HepG2 (cell line): ENCODE measurements at regions not wholly inside any gene's neighbourhood (a gene's known extent, or its start where the extent isn't known, plus 50 kb on each side); places are given as distances from the start of the nearest gene placed in this dataset.

Experiments
- ATAC-seq: fragments of 200-7000 bp; cut with Tn5 transposase; 3 replicates; pipeline ENCODE4 v1.9.1; 2020; ENCODE audit warnings: mild to moderate bottlenecking, moderate library complexity
- BruUV-seq: library from RNA; stranded (reverse); fragments of 400-500 nt; replicated peaks from 2 replicates; lab custom pipeline; 2021; lab: Mats Ljungman, UMichigan
- CTCF ChIA-PET: fragments of 300-600 bp; formaldehyde crosslinking; extraction: SDS; loops from one replicate; lab custom pipeline; 2021; ENCODE audit warnings: low total read pairs, inconsistent platforms, low intra/inter-chr PET ratio; lab: Yijun Ruan, JAX
- POLR2A ChIA-PET: fragments of 350-600 bp; sonication (Branson Sonifier 250); formaldehyde crosslinking; loops from one replicate; lab custom pipeline; 2020; ENCODE audit warnings: antibody characterized with exemption, inconsistent platforms; lab: Yijun Ruan, JAX
- DNase-seq: peaks from one replicate; pipeline ENCODE4 v3.0.0-alpha.2; 2015; ENCODE audit warnings: low spot score
- FAIRE-seq: peaks from 3 replicates; lab custom pipeline; 2011; peaks lifted over from hg19 to GRCh38; lab: Jason Lieb, UNC
- H2AFZ ChIP-seq: one replicate; pipeline ENCODE4 v1.6.1; 2011; ENCODE audit warnings: low read length, inconsistent platforms
- H3K27ac ChIP-seq: fragments of 300-600 bp; 3 replicates; pipeline ENCODE4 v1.8.0; 2011; ENCODE audit warnings: mixed run types, mild to moderate bottlenecking, mixed read lengths, low read length, inconsistent platforms; ENCODE audit not compliant: insufficient read depth; ENCODE audit errors: extremely low read length
- H3K27me3 ChIP-seq, 2 experiments: fragments of 200-600 bp in 1 of 2; 2 replicates in 1 of 2; 3 replicates in 1 of 2; pipeline versions ENCODE4 v1.6.0 to v1.8.0; 2011; ENCODE audit warnings: low read length in 2 of 2, mild to moderate bottlenecking in 2 of 2, moderate library complexity in 2 of 2, inconsistent platforms in 1 of 2; ENCODE audit not compliant: insufficient read depth in 2 of 2, control insufficient read depth in 1 of 2
- H3K36me3 ChIP-seq, 2 experiments: fragments of 200-600 bp in 1 of 2; replicated peaks in 1 of 2; 2 replicates in 1 of 2; 3 replicates in 1 of 2; pipeline versions ENCODE4 v1.5.1 to v1.8.0; 2011; ENCODE audit warnings: low read length in 2 of 2, inconsistent platforms in 1 of 2; ENCODE audit not compliant: insufficient read depth in 2 of 2, control insufficient read depth in 1 of 2
- H3K4me1 ChIP-seq: 2 replicates; pipeline ENCODE4 v1.5.1; 2012; ENCODE audit warnings: low read length, inconsistent platforms; ENCODE audit not compliant: insufficient read depth
- H3K4me2 ChIP-seq: 2 replicates; pipeline ENCODE4 v1.6.0; 2011; ENCODE audit warnings: low read depth, low read length, inconsistent platforms
- H3K4me3 ChIP-seq, 3 experiments: fragments of 200-600 bp in 1 of 3; sonication (generic), shearing (Covaris generic) in 1 of 3; replicated peaks in 1 of 3; 2 replicates each; pipeline ENCODE4 v1.5.1; 2011 to 2016; ENCODE audit warnings: low read length in 3 of 3, inconsistent platforms in 2 of 3, low read depth in 2 of 3, mild to moderate bottlenecking in 2 of 3, control low read depth in 1 of 3, mixed read lengths in 1 of 3; ENCODE audit not compliant: insufficient read depth in 1 of 3
- H3K79me2 ChIP-seq: one replicate; pipeline ENCODE4 v1.6.1; 2011; ENCODE audit warnings: low read length, inconsistent platforms; ENCODE audit not compliant: insufficient read depth
- H3K9ac ChIP-seq: 2 replicates; pipeline ENCODE4 v1.6.0; 2011; ENCODE audit warnings: mild to moderate bottlenecking, low read depth, low read length, inconsistent platforms; ENCODE audit not compliant: insufficient read depth
- H3K9me3 ChIP-seq: 2 replicates; pipeline ENCODE4 v1.5.1; 2012; ENCODE audit warnings: mild to moderate bottlenecking, low read length
- H4K20me1 ChIP-seq: 2 replicates; pipeline ENCODE4 v1.6.0; 2011; ENCODE audit warnings: inconsistent platforms, mild to moderate bottlenecking, low read length, moderate library complexity; ENCODE audit not compliant: insufficient read depth
- HMG20A ChIP-seq: IDR thresholded peaks from 2 replicates; pipeline ENCODE4 v1.6.1; 2016; ENCODE audit warnings: borderline replicate concordance
- HNRNPH1 ChIP-seq: fragments of 200-400 bp; formaldehyde crosslinking; optimal IDR thresholded peaks from 2 replicates; pipeline ENCODE3; 2017; ENCODE audit warnings: mild to moderate bottlenecking, low read depth, low read length
- POLR2G ChIP-seq: fragments of 200-400 bp; formaldehyde crosslinking; IDR thresholded peaks from 2 replicates; pipeline ENCODE4 v1.6.1; 2018; ENCODE audit warnings: mild to moderate bottlenecking, low read depth, low read length, moderate library complexity
- RELA ChIP-seq: sonication (generic); formaldehyde crosslinking; IDR thresholded peaks from 2 replicates; pipeline ENCODE4 v1.4.0; 2020; ENCODE audit warnings: missing genetic modification reagents
- TARDBP ChIP-seq: sonication (generic); formaldehyde crosslinking; IDR thresholded peaks from 2 replicates; pipeline ENCODE4 v1.8.0; 2022; ENCODE audit warnings: mild to moderate bottlenecking, missing genetic modification reagents
- TCF7 ChIP-seq: sonication (generic); IDR thresholded peaks from 2 replicates; pipeline ENCODE4 v1.6.1; 2016; ENCODE audit warnings: antibody characterized with exemption, low read depth
- ZNF235 ChIP-seq: sonication (generic); formaldehyde crosslinking; IDR thresholded peaks from 2 replicates; pipeline ENCODE4 v1.8.1; 2023; ENCODE audit warnings: mild to moderate bottlenecking, missing genetic modification reagents, borderline replicate concordance
- ZNF3 ChIP-seq: IDR thresholded peaks from 2 replicates; pipeline ENCODE4 v1.7.0; 2017; ENCODE audit warnings: inconsistent platforms
- WGBS: methylation state at CpG from one replicate; pipeline ENCODE4 v1.1.6; 2017; ENCODE audit warnings: low lambda C conversion rate; 5-methylcytosine and 5-hydroxymethylcytosine counted together
- in situ Hi-C: cut with HindIII; loops from 2 replicates; pipeline ENCODE4 v1.10.0; 2017; ENCODE audit warnings: low pct_unique_long_range_greater_than_20kb; ENCODE audit not compliant: extremely low pct_ligation_motif_present
- intact Hi-C: fragments of 100-400 bp; cut with micrococcal nuclease; formaldehyde crosslinking; loops from one replicate; pipeline ENCODE4 v1.10.0; 2022; ENCODE audit not compliant: unreplicated experiment
- TF ChIP-seq, protein P1 (sequence below): sonication (generic); formaldehyde crosslinking; IDR thresholded peaks from 2 replicates; pipeline ENCODE4 v1.5.0; 2020; ENCODE audit warnings: mild to moderate bottlenecking, missing genetic modification reagents
- TF ChIP-seq, protein P2 (sequence below): sonication (generic); formaldehyde crosslinking; IDR thresholded peaks from 2 replicates; pipeline ENCODE4 v1.5.1; 2020; ENCODE audit warnings: mild to moderate bottlenecking, missing genetic modification reagents, moderate library complexity
- TF ChIP-seq, protein P3 (sequence below): sonication (generic); formaldehyde crosslinking; IDR thresholded peaks from 2 replicates; pipeline ENCODE4 v1.4.0; 2020; ENCODE audit warnings: missing genetic modification reagents, mild to moderate bottlenecking, borderline replicate concordance
- TF ChIP-seq, protein P4 (sequence below): IDR thresholded peaks from 2 replicates; pipeline ENCODE4 v1.6.1; 2018; ENCODE audit warnings: missing genetic modification reagents, mild to moderate bottlenecking, missing compliant biosample characterization

DNA sequence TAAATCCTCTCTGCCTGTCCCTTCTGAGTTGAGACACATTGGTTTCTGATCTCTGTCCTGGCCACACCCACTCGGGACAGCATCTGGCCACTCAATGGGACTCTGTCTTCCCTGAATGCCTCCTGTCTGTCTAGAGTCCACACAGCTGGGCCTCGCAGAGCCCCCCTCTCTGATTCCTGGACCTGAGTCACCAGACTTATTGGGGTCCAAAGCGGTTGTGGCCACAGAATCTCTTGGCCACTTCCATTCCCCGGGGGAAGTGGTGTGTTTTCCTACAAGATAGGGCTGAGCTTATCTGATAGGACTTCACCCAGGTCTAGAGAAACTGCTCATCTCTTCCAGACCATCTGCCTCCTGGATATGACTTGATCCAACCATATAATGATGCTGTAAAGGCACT lies 57.4 kb upstream of the WNT11 start:
- ChIA-PET CTCF (no interaction called here), POLR2A (no interaction called here)
- no peak overlapping the region for H2AFZ ChIP-seq
- H3K9ac ChIP-seq, result no peak overlapping the region
- in situ Hi-C loops (no loop called here), intact Hi-C loops (no loop called here)
- DNase-seq, result no peak
- peaks cover 1 to 21% of the 10 kb centered on the region in 2 experiments for H3K27me3 ChIP-seq
- H3K27ac ChIP-seq, result no peak overlapping the region
- no peaks in the 10 kb centered on the region for H3K9me3 ChIP-seq
- no TSS peak for BruUV-seq
- no peaks in the 10 kb centered on the region for H4K20me1 ChIP-seq
- TF ChIP-seq, protein P1, sequence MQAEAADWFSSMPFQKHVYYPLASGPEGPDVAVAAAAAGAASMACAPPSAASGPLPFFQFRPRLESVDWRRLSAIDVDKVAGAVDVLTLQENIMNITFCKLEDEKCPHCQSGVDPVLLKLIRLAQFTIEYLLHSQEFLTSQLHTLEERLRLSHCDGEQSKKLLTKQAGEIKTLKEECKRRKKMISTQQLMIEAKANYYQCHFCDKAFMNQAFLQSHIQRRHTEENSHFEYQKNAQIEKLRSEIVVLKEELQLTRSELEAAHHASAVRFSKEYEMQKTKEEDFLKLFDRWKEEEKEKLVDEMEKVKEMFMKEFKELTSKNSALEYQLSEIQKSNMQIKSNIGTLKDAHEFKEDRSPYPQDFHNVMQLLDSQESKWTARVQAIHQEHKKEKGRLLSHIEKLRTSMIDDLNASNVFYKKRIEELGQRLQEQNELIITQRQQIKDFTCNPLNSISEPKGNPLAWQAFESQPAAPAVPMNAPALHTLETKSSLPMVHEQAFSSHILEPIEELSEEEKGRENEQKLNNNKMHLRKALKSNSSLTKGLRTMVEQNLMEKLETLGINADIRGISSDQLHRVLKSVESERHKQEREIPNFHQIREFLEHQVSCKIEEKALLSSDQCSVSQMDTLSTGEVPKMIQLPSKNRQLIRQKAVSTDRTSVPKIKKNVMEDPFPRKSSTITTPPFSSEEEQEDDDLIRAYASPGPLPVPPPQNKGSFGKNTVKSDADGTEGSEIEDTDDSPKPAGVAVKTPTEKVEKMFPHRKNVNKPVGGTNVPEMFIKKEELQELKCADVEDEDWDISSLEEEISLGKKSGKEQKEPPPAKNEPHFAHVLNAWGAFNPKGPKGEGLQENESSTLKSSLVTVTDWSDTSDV, result no peak
- TF ChIP-seq HNRNPH1 (no peak), HMG20A (no peak), ZNF3 (CRISPR knock-in tag) (no peak), POLR2G (no peak)
- TF ChIP-seq, all 625 proteins: peak for 0
- Histone ChIP-seq H3K4me2 (no peak overlapping the region), H3K4me1 (no peaks in the 10 kb centered on the region), H3K79me2 (no peaks in the 10 kb centered on the region), H3K36me3 (no peaks in the 10 kb centered on the region), H3K4me3 (no peak overlapping the region)
- 0% methylated on average over 4 of the region's 4 CpGs for WGBS
- ATAC-seq (no peak), FAIRE-seq (no peak)

DNA sequence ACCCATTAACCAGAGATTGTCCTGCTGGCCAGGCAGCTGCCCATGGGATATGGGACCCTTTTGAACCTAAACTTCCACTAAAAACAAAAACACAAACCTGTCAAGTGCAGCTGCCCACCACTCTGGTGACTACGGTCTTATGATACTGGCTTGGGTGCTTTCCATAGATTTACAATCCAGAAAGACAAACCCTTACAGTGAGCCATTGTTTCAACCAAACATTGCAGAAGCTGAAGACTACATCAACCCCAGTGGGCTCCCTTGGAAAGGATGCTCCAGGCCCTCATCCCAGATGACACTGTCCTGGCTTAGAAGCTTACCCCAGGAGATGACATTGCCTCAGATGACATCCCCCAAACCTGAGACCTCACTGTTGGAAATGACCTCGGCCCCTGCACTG lies 56.9 kb upstream of the WNT11 start:
- no peak overlapping the region for H2AFZ ChIP-seq
- H3K9me3 ChIP-seq, result no peaks in the 10 kb centered on the region
- BruUV-seq, result no TSS peak
- ChIA-PET CTCF (no interaction called here), POLR2A (no interaction called here)
- no peak for FAIRE-seq
- no peaks in the 10 kb centered on the region for H3K4me1 ChIP-seq
- no peak overlapping the region for H3K4me3 ChIP-seq
- no peak overlapping the region for H3K27ac ChIP-seq
- no peaks in the 10 kb centered on the region for H4K20me1 ChIP-seq
- no peak overlapping the region for H3K9ac ChIP-seq
- no peaks in the 10 kb centered on the region for H3K79me2 ChIP-seq
- in situ Hi-C loops, result no loop called here
- no peaks in the 10 kb centered on the region for H3K36me3 ChIP-seq
- 0% methylated on average over 2 of the region's 2 CpGs for WGBS
- intact Hi-C loops, result no loop called here
- no peak for TF ChIP-seq TCF7
- TF ChIP-seq, protein P2, sequence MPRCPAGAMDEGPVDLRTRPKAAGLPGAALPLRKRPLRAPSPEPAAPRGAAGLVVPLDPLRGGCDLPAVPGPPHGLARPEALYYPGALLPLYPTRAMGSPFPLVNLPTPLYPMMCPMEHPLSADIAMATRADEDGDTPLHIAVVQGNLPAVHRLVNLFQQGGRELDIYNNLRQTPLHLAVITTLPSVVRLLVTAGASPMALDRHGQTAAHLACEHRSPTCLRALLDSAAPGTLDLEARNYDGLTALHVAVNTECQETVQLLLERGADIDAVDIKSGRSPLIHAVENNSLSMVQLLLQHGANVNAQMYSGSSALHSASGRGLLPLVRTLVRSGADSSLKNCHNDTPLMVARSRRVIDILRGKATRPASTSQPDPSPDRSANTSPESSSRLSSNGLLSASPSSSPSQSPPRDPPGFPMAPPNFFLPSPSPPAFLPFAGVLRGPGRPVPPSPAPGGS (CRISPR knock-in tag), result no peak
- TF ChIP-seq, protein P3, sequence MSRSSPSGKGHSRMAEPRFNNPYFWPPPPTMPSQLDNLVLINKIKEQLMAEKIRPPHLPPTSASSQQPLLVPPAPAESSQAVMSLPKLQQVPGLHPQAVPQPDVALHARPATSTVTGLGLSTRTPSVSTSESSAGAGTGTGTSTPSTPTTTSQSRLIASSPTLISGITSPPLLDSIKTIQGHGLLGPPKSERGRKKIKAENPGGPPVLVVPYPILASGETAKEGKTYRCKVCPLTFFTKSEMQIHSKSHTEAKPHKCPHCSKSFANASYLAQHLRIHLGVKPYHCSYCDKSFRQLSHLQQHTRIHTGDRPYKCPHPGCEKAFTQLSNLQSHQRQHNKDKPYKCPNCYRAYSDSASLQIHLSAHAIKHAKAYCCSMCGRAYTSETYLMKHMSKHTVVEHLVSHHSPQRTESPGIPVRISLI (CRISPR knock-in tag), result no peak
- TF ChIP-seq RELA (CRISPR knock-in tag), result no peak
- TF ChIP-seq, protein P4, sequence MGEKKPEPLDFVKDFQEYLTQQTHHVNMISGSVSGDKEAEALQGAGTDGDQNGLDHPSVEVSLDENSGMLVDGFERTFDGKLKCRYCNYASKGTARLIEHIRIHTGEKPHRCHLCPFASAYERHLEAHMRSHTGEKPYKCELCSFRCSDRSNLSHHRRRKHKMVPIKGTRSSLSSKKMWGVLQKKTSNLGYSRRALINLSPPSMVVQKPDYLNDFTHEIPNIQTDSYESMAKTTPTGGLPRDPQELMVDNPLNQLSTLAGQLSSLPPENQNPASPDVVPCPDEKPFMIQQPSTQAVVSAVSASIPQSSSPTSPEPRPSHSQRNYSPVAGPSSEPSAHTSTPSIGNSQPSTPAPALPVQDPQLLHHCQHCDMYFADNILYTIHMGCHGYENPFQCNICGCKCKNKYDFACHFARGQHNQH, result no peak
- TF ChIP-seq ZNF235 (CRISPR knock-in tag), result no peak
- no peak for TF ChIP-seq TARDBP
- DNase-seq, result no peak
- H3K4me2 ChIP-seq, result no peak overlapping the region
- ATAC-seq, result no peak
- peaks cover 1 to 26% of the 10 kb centered on the region in 2 experiments for H3K27me3 ChIP-seq
